ENCODE measurements at regions not wholly inside any gene's neighbourhood (a gene's known extent, or its start where the extent isn't known, plus 50 kb on each side); places are given as distances from the start of the nearest gene placed in this dataset.

DNA sequence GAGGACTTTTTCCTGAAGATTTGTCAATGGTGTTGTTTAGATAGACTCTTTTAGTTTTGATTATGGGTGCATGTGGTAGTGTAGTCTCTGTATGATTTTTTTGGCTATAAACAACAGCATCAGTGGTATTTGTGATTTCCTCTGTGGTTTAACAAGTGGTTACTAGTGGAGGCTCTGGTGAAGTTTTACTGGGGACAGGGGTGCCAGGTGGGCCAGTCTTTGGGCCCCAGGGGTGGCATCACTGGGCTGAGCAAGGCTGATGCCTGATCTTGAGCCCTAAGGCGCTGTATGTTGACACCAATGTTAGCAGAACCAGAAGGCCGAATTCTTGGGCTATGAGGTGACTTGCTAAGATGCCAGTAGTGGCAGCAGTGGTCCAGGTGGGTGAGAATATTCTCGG, 811.4 kb downstream of the DACH1 start:
- whole genome bisulfite sequencing (ENCODE audit: low lambda C conversion rate): 7% methylated on average over 2 of the region's 3 CpGs

More for the DNA sequence above, 811.4 kb downstream of the DACH1 start:
- POLR2A ChIA-PET: no interaction called here
- no peak for ATAC-seq
- Histone ChIP-seq H3K27me3 (ENCODE audit: control insufficient read depth in 1 of 2, insufficient read depth in 2 of 2, low read length in 2 of 2) (no peaks in the 10 kb centered on the region), H3K4me2 (ENCODE audit: low read depth, low read length) (no peak overlapping the region), H3K4me3 (replicated peaks in 1 of 3; ENCODE audit: insufficient read depth in 1 of 3, low read depth in 2 of 3, low read length in 3 of 3) (no peak overlapping the region), H3K9me3 (ENCODE audit: low read length) (no peaks in the 10 kb centered on the region), H3K9ac (ENCODE audit: insufficient read depth, low read depth, low read length) (no peak overlapping the region), H3K36me3 (replicated peaks in 1 of 2; ENCODE audit: control insufficient read depth in 1 of 2, insufficient read depth in 2 of 2, low read length in 2 of 2) (no peaks in the 10 kb centered on the region), H2AFZ (ENCODE audit: low read length) (no peak overlapping the region), H3K4me1 (ENCODE audit: insufficient read depth, low read length) (no peaks in the 10 kb centered on the region), H4K20me1 (ENCODE audit: insufficient read depth, low read length) (no peaks in the 10 kb centered on the region), H3K27ac (ENCODE audit: extremely low read length, insufficient read depth, low read length) (no peak overlapping the region), H3K79me2 (ENCODE audit: insufficient read depth, low read length) (no peaks in the 10 kb centered on the region)
- CTCF ChIA-PET (ENCODE audit: low intra/inter-chr PET ratio, low total read pairs): no interaction called here
- FAIRE-seq: no peak
- intact Hi-C loops (cut with micrococcal nuclease; ENCODE audit: unreplicated experiment): no loop called here
- no peak for DNase-seq (ENCODE audit: low spot score)
- no TSS peak for BruUV-seq (replicated peaks)
- in situ Hi-C loops (cut with HindIII; ENCODE audit: extremely low pct_ligation_motif_present, low pct_unique_long_range_greater_than_20kb): no loop called here
- TF ChIP-seq ZFP1 (CRISPR knock-in tag; IDR thresholded peaks at IDR 0.05) (no peak), ZNF7 (CRISPR knock-in tag; IDR thresholded peaks at IDR 0.05) (no peak), RFXANK (CRISPR knock-in tag; IDR thresholded peaks at IDR 0.05) (no peak), HMG20A (CRISPR knock-in tag; IDR thresholded peaks at IDR 0.05; ENCODE audit: borderline replicate concordance) (no peak), TCF12 (IDR thresholded peaks at IDR 0.05) (no peak), TCF12 (CRISPR knock-in tag; IDR thresholded peaks at IDR 0.05) (no peak), MXD4 (CRISPR knock-in tag; IDR thresholded peaks at IDR 0.05) (no peak), CEBPG (CRISPR knock-in tag; IDR thresholded peaks at IDR 0.05) (no peak), KAT8 (CRISPR knock-in tag; IDR thresholded peaks at IDR 0.05) (no peak), RXRA (CRISPR knock-in tag; IDR thresholded peaks at IDR 0.05) (no peak), SRY (CRISPR knock-in tag; IDR thresholded peaks at IDR 0.05) (no peak), ETV6 (CRISPR knock-in tag; conservative IDR thresholded peaks at IDR 0.05) (no peak), ZFAT (CRISPR knock-in tag; conservative IDR thresholded peaks at IDR 0.05) (no peak), PTBP1 (IDR thresholded peaks at IDR 0.05; ENCODE audit: low read depth, low read length, poor library complexity, severe bottlenecking) (no peak), ZNF501 (CRISPR knock-in tag; IDR thresholded peaks at IDR 0.05) (no peak), AGO2 (optimal IDR thresholded peaks at IDR 0.05; ENCODE audit: low read depth, low read length) (no peak), ZNF549 (CRISPR knock-in tag; IDR thresholded peaks at IDR 0.05) (no peak), ZNF577 (CRISPR knock-in tag; IDR thresholded peaks at IDR 0.05; ENCODE audit: borderline replicate concordance, low read depth) (no peak), RERE (CRISPR knock-in tag; IDR thresholded peaks at IDR 0.05; ENCODE audit: low read depth) (no peak), FUBP1 (CRISPR knock-in tag; IDR thresholded peaks at IDR 0.05; ENCODE audit: borderline replicate concordance) (no peak)
